Posterior cingulate gyrus (tissue), 11 donors: ENCODE measurements at regions not wholly inside any gene's neighbourhood (a gene's known extent, or its start where the extent isn't known, plus 50 kb on each side); places are given as distances from the start of the nearest gene placed in this dataset.
"Not testable (repeated sequence)": the region's sequence is repeated elsewhere in the genome, so short reads cannot be mapped to it uniquely, and the experiment has no call there.

Experiments used
- DNase-seq, 10 donors: peaks; one replicate each; pipeline versions ENCODE4 v3.0.0 to v3.0.0-alpha.2; 2020 to 2021; ENCODE audit warnings: mixed read lengths in 3 of 10
- intact Hi-C: fragments of 100-400 bp; cut with DNase I; formaldehyde crosslinking; loops from one replicate; pipeline ENCODE4 v1.15.1; 2023

- DNase-seq = no peak
- intact Hi-C loops = no loop called here
Observed at GRCh38 chr6:67047996-67048395, 1341.0 kb upstream of the EYS start.

GRCh38 chr6:67045076-67045475, 1338.0 kb upstream of the EYS start:
- no peak for DNase-seq
- intact Hi-C loops = no loop called here

GRCh38 chr6:67031451-67031850, 1324.4 kb upstream of the EYS start:
- intact Hi-C loops = no loop called here
- peak in 1 of 10 donors; percentile 22 for DNase-seq

GRCh38 chr6:67030861-67031260, 1323.8 kb upstream of the EYS start:
- peak in 3 of 10 donors; percentile 51 to 76 (median 62) for DNase-seq
- intact Hi-C loops = no loop called here

GRCh38 chr6:67016921-67017460, 1310.0 kb upstream of the EYS start:
- intact Hi-C loops = no loop called here
- DNase-seq = no peak

- DNase-seq = no peak
- intact Hi-C loops = no loop called here
Observed at GRCh38 chr6:67011441-67011840, 1304.4 kb upstream of the EYS start.

GRCh38 chr6:67009818-67010217, 1302.8 kb upstream of the EYS start:
- intact Hi-C loops = no loop called here
- no peak for DNase-seq

GRCh38 chr6:67003844-67004243, 1296.8 kb upstream of the EYS start:
- no peak for DNase-seq
- intact Hi-C loops = no loop called here

GRCh38 chr6:67000121-67000520, 1293.1 kb upstream of the EYS start:
- intact Hi-C loops = no loop called here
- no peak for DNase-seq

- DNase-seq, intact Hi-C loops: not testable (repeated sequence)
Observed at GRCh38 chr6:66997579-66997978, 1290.6 kb upstream of the EYS start.

- DNase-seq = no peak
Observed at GRCh38 chr6:66995669-66996068, 1288.6 kb upstream of the EYS start.

GRCh38 chr6:66993708-66994107, 1286.7 kb upstream of the EYS start:
- intact Hi-C loops = not testable (repeated sequence)
- DNase-seq = peak in 1 of 10 donors; percentile 22

More at GRCh38 chr6:66995669-66996068, 1288.6 kb upstream of the EYS start:
- intact Hi-C loops = no loop called here

- intact Hi-C loops = no loop called here
- no peak for DNase-seq
Observed at GRCh38 chr6:66993272-66993671, 1286.2 kb upstream of the EYS start.

- intact Hi-C loops = no loop called here
- DNase-seq = no peak
Observed at GRCh38 chr6:66992660-66993059, 1285.6 kb upstream of the EYS start.

- intact Hi-C loops = no loop called here
- DNase-seq = no peak
Observed at GRCh38 chr6:66986940-66987339, 1279.9 kb upstream of the EYS start.

GRCh38 chr6:66985816-66986215, 1278.8 kb upstream of the EYS start:
- no peak for DNase-seq
- intact Hi-C loops = no loop called here

- intact Hi-C loops = no loop called here
- no peak for DNase-seq
Observed at GRCh38 chr6:66970373-66970772, 1263.3 kb upstream of the EYS start.

GRCh38 chr6:66965227-66965626, 1258.2 kb upstream of the EYS start:
- no peak for DNase-seq
- intact Hi-C loops = no loop called here

- intact Hi-C loops = no loop called here
- no peak for DNase-seq
Observed at GRCh38 chr6:66964216-66964615, 1257.2 kb upstream of the EYS start.

GRCh38 chr6:66962082-66962481, 1255.1 kb upstream of the EYS start:
- no peak for DNase-seq
- intact Hi-C loops = no loop called here

GRCh38 chr6:66961191-66961590, 1254.2 kb upstream of the EYS start:
- intact Hi-C loops = no loop called here
- DNase-seq = no peak

GRCh38 chr6:66949191-66949661, 1242.2 kb upstream of the EYS start:
- intact Hi-C loops = no loop called here
- DNase-seq = peak in 3 of 10 donors; percentile 57 to 77 (median 67)

GRCh38 chr6:66948106-66948505, 1241.1 kb upstream of the EYS start:
- intact Hi-C loops = no loop called here
- no peak for DNase-seq
